Cardiac muscle cell (in vitro differentiated cells and primary cell): ENCODE measurements at regions not wholly inside any gene's neighbourhood (a gene's known extent, or its start where the extent isn't known, plus 50 kb on each side); places are given as distances from the start of the nearest gene placed in this dataset.
A peak's percentile ranks its signal among the peaks of the same experiment; 100 is the strongest.

ENCODE experiments used
- DNase-seq, 2 donors: peaks; one replicate each; pipeline versions ENCODE4 v3.0.0 to v3.0.0-alpha.2; 2010 to 2017; ENCODE audit warnings: low read depth in 1 of 2, low spot score in 1 of 2
- H3K27ac ChIP-seq: fragments of 200-600 bp; sonication (generic); 2 replicates; pipeline ENCODE4 v1.5.1; 2016
- H3K27me3 ChIP-seq: fragments of 200-600 bp; sonication (generic); 2 replicates; pipeline ENCODE4 v1.6.0; 2016; ENCODE audit warnings: control low read depth
- H3K36me3 ChIP-seq: fragments of 200-600 bp; sonication (generic); 2 replicates; pipeline ENCODE4 v1.5.1; 2016; ENCODE audit warnings: control low read depth
- H3K4me1 ChIP-seq: fragments of 200-600 bp; sonication (generic); 2 replicates; pipeline ENCODE4 v1.8.1; 2017; ENCODE audit warnings: low read depth, mild to moderate bottlenecking, mixed run types
- H3K4me3 ChIP-seq: fragments of 200-600 bp; sonication (generic); 2 replicates; pipeline ENCODE4 v1.5.1; 2016; ENCODE audit warnings: mild to moderate bottlenecking
- H3K9me3 ChIP-seq: fragments of 200-600 bp; sonication (generic); 2 replicates; pipeline ENCODE4 v1.5.1; 2017; ENCODE audit warnings: low read depth, mild to moderate bottlenecking, control low read depth
- CTCF ChIP-seq: IDR thresholded peaks from 2 replicates; pipeline ENCODE4 v1.5.1; 2012; ENCODE audit warnings: low read depth, mild to moderate bottlenecking, low read length

GRCh38 chr14:61642614-61642982 is 52.7 kb upstream of the HIF1A start:
- no peaks in the 10 kb centered on the region for H3K27me3 ChIP-seq
- TF ChIP-seq CTCF: no peak
- no peak overlapping the region for H3K27ac ChIP-seq

GRCh38 chr14:61643555-61643954 is 51.8 kb upstream of the HIF1A start:
- no peaks in the 10 kb centered on the region for H3K9me3 ChIP-seq
- peaks cover 14% of the 10 kb centered on the region for H3K4me1 ChIP-seq
- no peak for TF ChIP-seq CTCF
- DNase-seq: no peak
- H3K4me3 ChIP-seq: no peak overlapping the region
- H3K27ac ChIP-seq: no peak overlapping the region
- H3K36me3 ChIP-seq: no peaks in the 10 kb centered on the region
- no peaks in the 10 kb centered on the region for H3K27me3 ChIP-seq

More at GRCh38 chr14:61642614-61642982, 52.7 kb upstream of the HIF1A start:
- no peak for DNase-seq
- Histone ChIP-seq H3K36me3 (no peaks in the 10 kb centered on the region), H3K4me3 (no peak overlapping the region), H3K4me1 (peaks cover 14% of the 10 kb centered on the region), H3K9me3 (no peaks in the 10 kb centered on the region)

GRCh38 chr14:61644175-61644574 is 51.1 kb upstream of the HIF1A start:
- H3K4me1 ChIP-seq: peaks cover 14% of the 10 kb centered on the region
- H3K4me3 ChIP-seq: no peak overlapping the region
- no peaks in the 10 kb centered on the region for H3K9me3 ChIP-seq
- no peaks in the 10 kb centered on the region for H3K27me3 ChIP-seq
- DNase-seq: no peak
- TF ChIP-seq CTCF: no peak
- no peaks in the 10 kb centered on the region for H3K36me3 ChIP-seq
- H3K27ac ChIP-seq: no peak overlapping the region

GRCh38 chr14:61644834-61645233 is 50.5 kb upstream of the HIF1A start:
- no peaks in the 10 kb centered on the region for H3K9me3 ChIP-seq
- peak in 1 of 2 donors; percentile 28 for DNase-seq
- H3K4me3 ChIP-seq: no peak overlapping the region
- peaks cover 13% of the 10 kb centered on the region for H3K4me1 ChIP-seq
- TF ChIP-seq CTCF: no peak
- H3K27me3 ChIP-seq: no peaks in the 10 kb centered on the region
- H3K27ac ChIP-seq: no peak overlapping the region
- no peaks in the 10 kb centered on the region for H3K36me3 ChIP-seq

GRCh38 chr14:61645247-61645646 is 50.1 kb upstream of the HIF1A start:
- Histone ChIP-seq H3K27me3 (no peaks in the 10 kb centered on the region), H3K36me3 (no peaks in the 10 kb centered on the region), H3K27ac (no peak overlapping the region), H3K4me3 (no peak overlapping the region), H3K9me3 (no peaks in the 10 kb centered on the region), H3K4me1 (peaks cover 9% of the 10 kb centered on the region)
- no peak for TF ChIP-seq CTCF
- no peak for DNase-seq
